ENCODE measurements at regions not wholly inside any gene's neighbourhood (a gene's known extent, or its start where the extent isn't known, plus 50 kb on each side); places are given as distances from the start of the nearest gene placed in this dataset.

GRCh38 chr7:17038160-17038782 is 156.5 kb upstream of the AGR3 start:
- no peaks in the 10 kb centered on the region for H3K9me3 ChIP-seq (ENCODE audit: control insufficient read depth, low read depth, low read length)
- no peak overlapping the region for H4K91ac ChIP-seq (ENCODE audit: insufficient read length, low read depth, low read length)
- no CpG with 5 or more reads among the region's 3 CpGs for WGBS (ENCODE audit: extremely low coverage, insufficient read length, low lambda C conversion rate)
- no peak overlapping the region for H3K18ac ChIP-seq (ENCODE audit: insufficient read length, low read depth, low read length)
- no peaks in the 10 kb centered on the region for H3K23me2 ChIP-seq (ENCODE audit: insufficient read length, low read depth, low read length, poor library complexity, severe bottlenecking)
- no peak overlapping the region for H4K8ac ChIP-seq (replicated peaks; ENCODE audit: insufficient read length, low read depth, low read length)
- no peak overlapping the region for H3K56ac ChIP-seq (ENCODE audit: insufficient read length, low read depth, low read length)
- Mint-ChIP-seq H3K27me3 (ENCODE audit: low read depth) (no peaks in the 10 kb centered on the region), H3K36me3 (ENCODE audit: insufficient read depth in 1 of 3, low read depth in 3 of 3) (no peaks in the 10 kb centered on the region), H3K4me1 (peaks cover 0 to 11% of the 10 kb centered on the region in 2 experiments; a peak in 2 of 4 replicates), H3K9me3 (no peaks in the 10 kb centered on the region), H3K4me3 (no peak overlapping the region), H3K27ac (no peak overlapping the region)
- no peak overlapping the region for H2BK15ac ChIP-seq (ENCODE audit: low read depth, low read length)
- no peaks in the 10 kb centered on the region for H4K20me1 ChIP-seq (ENCODE audit: control insufficient read depth, insufficient read depth, insufficient read length)
- no peaks in the 10 kb centered on the region; the same call in 1 of the 2 replicates for H3K4me1 ChIP-seq (ENCODE audit: insufficient read depth, low read length)
- H3T11ph ChIP-seq (ENCODE audit: low read length), result no peak overlapping the region
- H3K4ac ChIP-seq (ENCODE audit: low read depth, low read length), result no peak overlapping the region
- no peak overlapping the region for H3K14ac ChIP-seq (ENCODE audit: insufficient read depth, low read length)
- no peaks in the 10 kb centered on the region for H3K27me3 ChIP-seq (ENCODE audit: insufficient read depth, low read length)
- H3K23ac ChIP-seq (ENCODE audit: insufficient read length, low read depth, low read length), result no peak overlapping the region
- H3K4me2 ChIP-seq (ENCODE audit: insufficient read depth, insufficient read length, low read length), result no peak overlapping the region
- no peaks in the 10 kb centered on the region for H3K79me2 ChIP-seq (ENCODE audit: insufficient read depth, low read length)
- H3K27ac ChIP-seq (ENCODE audit: insufficient read length, low read depth, low read length), result no peak overlapping the region
- no peak overlapping the region for H2BK12ac ChIP-seq (ENCODE audit: insufficient read length, low read depth, low read length)
- no peak overlapping the region for H3K9ac ChIP-seq (ENCODE audit: extremely low read depth, insufficient read length, low read length)
- no peak for DNase-seq
- H4K5ac ChIP-seq (ENCODE audit: insufficient read length, low read depth, low read length), result no peak overlapping the region
- H2BK20ac ChIP-seq (ENCODE audit: low read depth, low read length, poor library complexity, severe bottlenecking), result no peak overlapping the region
- no peaks in the 10 kb centered on the region for H3K79me1 ChIP-seq (ENCODE audit: insufficient read depth, low read depth, low read length, poor library complexity, severe bottlenecking)
- H2BK120ac ChIP-seq (ENCODE audit: low read depth, low read length, poor library complexity, severe bottlenecking), result no peak overlapping the region
- H2BK5ac ChIP-seq (ENCODE audit: insufficient read length, low read length), result no peak overlapping the region
- TF ChIP-seq CTCF (conservative IDR thresholded peaks at IDR 0.05), result no peak
- H2AK5ac ChIP-seq (ENCODE audit: insufficient read length, low read length), result no peak overlapping the region
- no peak overlapping the region for H2AFZ ChIP-seq (ENCODE audit: low read length)
